GM11168 (cell line): ENCODE measurements at regions not wholly inside any gene's neighbourhood (a gene's known extent, or its start where the extent isn't known, plus 50 kb on each side); places are given as distances from the start of the nearest gene placed in this dataset.

Experiments used
- in situ Hi-C: fragments of 300-500 bp; cut with MboI; formaldehyde crosslinking; loops from one replicate; pipeline ENCODE4 v1.12.0; 2022; ENCODE audit warnings: low sequenced_read_pairs; ENCODE audit not compliant: unreplicated experiment

- in situ Hi-C loops, result no loop called here
Observed at GRCh38 chr6:12419631-12420272, 129.6 kb downstream of the EDN1 start.

DNA sequence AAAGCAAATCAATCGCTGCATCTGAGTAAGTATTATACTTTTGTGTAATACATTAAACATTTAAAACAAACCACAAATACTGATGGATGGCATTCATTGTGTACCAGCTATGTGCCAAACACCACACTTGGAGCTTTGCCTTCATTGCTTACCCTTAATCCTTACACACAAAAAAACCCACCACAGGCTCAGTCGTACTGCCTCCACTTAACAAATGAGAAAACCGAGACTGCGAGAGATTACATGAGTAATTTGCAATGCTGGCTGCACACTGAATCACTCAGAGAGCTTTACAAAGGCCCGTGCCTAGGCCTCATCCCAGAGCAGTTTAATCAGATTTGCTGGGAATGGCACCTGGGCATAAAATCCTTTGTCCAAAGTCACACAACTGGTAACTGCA, 130.5 kb downstream of the EDN1 start:
- in situ Hi-C loops, result no loop called here

DNA sequence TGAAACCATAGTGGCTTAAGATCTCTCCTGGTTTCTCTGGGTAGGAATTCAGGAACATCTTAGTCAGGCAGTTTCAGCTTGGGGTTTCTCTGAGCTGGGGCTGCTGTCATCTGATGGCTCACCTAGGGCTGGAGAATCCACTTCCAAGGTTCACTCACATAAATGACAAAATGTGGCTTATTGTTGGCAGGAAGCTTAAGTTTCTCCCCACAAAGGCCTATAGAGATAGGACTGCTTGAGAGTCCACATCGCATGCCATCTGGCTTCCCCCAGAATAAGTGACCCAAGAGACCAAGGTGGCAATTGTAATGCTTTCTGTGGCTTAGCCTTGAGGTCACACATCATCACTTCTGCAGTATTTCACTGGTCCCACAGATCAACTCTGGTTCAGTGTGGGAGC, 131.4 kb downstream of the EDN1 start:
- in situ Hi-C loops, result no loop called here

DNA sequence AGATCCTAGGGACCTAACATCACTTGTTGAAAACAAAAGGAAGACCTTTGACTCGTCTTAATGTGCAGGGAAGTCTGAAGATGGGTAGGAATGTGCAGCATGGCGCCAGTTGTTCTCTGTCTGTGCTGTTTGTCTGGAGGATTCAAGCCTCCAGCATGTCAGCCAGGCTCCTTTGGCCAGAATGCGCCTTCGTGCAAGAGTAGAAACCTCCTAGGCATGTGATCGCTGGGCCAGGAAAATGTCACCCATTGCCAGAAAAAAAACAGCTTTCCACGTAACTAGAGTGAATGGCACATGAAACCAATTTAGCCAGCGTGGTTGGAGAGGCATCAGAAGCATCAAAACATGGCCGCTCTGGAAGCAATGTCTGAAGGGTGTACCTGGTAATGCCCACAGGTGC, 132.7 kb downstream of the EDN1 start:
- in situ Hi-C loops, result no loop called here

- in situ Hi-C loops, result no loop called here
Observed at GRCh38 chr6:12423832-12424231, 133.7 kb downstream of the EDN1 start.

- in situ Hi-C loops, result no loop called here
Observed at GRCh38 chr6:12426121-12426520, 136.0 kb downstream of the EDN1 start.

DNA sequence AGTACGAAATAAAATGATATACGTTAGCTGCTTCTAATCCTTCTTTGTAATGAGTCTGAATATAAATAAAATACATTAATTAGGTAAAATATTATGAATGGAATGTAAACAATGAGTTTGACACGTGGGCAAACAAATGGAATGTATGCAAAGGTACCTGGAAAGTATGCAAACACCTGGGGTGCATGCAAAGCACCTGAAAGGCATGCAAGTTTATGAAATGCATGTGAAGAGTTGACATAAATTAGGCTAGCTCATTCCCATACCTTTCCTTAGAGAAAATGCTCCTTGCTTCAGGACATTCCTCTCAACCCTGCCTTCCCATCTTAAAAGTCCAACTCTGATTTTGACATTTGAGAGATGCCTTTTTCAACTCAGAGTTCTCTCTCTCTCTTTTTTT, 140.9 kb downstream of the EDN1 start:
- in situ Hi-C loops, result no loop called here

- in situ Hi-C loops, result no loop called here
Observed at GRCh38 chr6:12436224-12436623, 146.1 kb downstream of the EDN1 start.

GRCh38 chr6:12436683-12437082, 146.5 kb downstream of the EDN1 start:
- in situ Hi-C loops, result no loop called here

GRCh38 chr6:12439296-12439695, 149.1 kb downstream of the EDN1 start:
- in situ Hi-C loops, result no loop called here

GRCh38 chr6:12440981-12441380, 150.8 kb downstream of the EDN1 start:
- in situ Hi-C loops, result no loop called here

GRCh38 chr6:12442455-12442854, 152.3 kb downstream of the EDN1 start:
- in situ Hi-C loops, result no loop called here

DNA sequence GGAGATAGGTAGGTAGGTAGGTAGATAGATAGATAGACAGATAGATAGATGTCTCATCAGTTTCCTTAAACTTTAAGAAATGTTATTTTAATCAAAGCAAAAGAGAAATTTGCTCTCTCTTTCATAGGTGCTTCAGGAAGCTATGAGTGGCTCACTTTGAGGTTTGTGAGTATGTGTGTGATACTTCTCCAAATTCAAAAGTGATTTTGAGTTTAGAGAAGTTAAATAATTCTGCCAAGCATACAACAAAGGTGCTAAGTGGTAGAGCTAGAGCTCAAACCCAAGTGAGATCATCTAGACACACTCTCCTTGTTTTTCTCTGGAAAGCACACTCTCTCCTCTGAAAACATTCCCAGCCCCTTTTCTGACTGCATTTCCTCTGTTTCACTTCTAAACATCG, 156.2 kb downstream of the EDN1 start:
- in situ Hi-C loops, result no loop called here

- in situ Hi-C loops, result no loop called here
Observed at GRCh38 chr6:12449447-12449846, 159.3 kb downstream of the EDN1 start.

DNA sequence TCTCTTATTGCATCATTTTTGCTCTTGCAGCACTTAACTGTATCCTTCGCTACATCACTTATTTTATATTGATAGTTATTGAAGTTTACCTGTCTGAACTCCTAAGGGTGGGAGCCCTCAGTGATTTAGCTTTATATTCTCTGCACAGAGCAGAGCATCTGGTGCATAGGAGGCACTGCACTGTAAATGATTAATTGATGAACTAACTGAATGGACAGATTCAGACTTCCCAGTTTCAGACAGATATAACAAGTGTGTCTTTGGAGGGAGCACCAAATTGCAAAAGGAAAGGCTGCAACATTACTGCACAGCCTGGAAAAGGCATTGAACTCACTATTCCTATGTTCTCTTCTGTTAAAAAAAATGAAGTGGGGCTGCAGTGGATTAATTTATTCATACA, 160.3 kb downstream of the EDN1 start:
- in situ Hi-C loops, result no loop called here

GRCh38 chr6:12456343-12456742, 166.2 kb downstream of the EDN1 start:
- in situ Hi-C loops, result no loop called here

DNA sequence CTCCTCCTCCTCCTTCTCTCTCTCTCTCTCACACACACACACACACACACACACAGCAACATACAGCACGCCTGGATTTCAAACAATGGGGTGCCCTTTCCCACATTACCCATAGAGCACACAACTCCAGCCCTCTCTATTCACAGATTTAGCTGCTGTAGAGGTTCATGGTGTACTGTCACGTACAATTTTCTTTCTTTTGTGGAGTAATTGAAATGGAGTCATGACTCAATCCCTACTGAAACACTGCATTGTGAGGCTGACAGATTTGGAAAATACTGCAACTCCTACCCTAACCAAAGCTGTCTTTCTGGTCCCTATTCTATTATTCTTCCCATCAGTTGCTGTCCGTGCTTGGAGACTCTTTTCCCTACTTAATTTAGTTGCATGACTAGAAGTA, 166.9 kb downstream of the EDN1 start:
- in situ Hi-C loops, result no loop called here

GRCh38 chr6:12458558-12458957, 168.4 kb downstream of the EDN1 start:
- in situ Hi-C loops, result no loop called here

- in situ Hi-C loops, result no loop called here
Observed at GRCh38 chr6:12459945-12460661, 169.9 kb downstream of the EDN1 start.

- in situ Hi-C loops, result no loop called here
Observed at GRCh38 chr6:12467706-12468670, 177.8 kb downstream of the EDN1 start.

DNA sequence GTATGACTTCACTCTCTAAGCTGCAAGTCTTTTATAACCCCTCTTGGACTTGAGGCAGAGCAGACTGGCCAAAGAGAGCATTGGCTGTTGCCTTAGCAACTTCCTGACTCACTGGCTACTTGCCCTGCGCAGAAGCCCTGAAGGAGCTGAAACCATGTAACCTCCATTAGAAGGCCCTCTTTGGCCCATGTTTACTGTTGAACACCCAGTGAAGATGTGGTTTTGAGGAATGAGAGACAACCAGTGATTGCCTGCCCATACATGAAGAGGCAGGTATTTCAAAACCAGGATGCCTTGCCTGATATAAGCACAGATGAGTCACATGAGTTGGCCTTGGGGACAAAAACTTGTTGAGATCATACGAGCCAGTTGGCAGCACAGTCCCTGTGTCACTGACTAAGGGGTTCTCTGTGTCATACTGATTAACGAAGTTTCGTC, 182.5 kb downstream of the EDN1 start:
- in situ Hi-C loops, result no loop called here
